Posterior vena cava (tissue), 2 donors: ENCODE measurements at regions not wholly inside any gene's neighbourhood (a gene's known extent, or its start where the extent isn't known, plus 50 kb on each side); places are given as distances from the start of the nearest gene placed in this dataset.

Experiments used
- DNase-seq: peaks from one replicate; pipeline ENCODE4 v3.0.0-alpha.2; 2020; ENCODE audit warnings: low spot score
- intact Hi-C, 2 donors: fragments of 100-400 bp; cut with DNase I; formaldehyde crosslinking; loops; one replicate each; pipeline versions ENCODE4 v1.14.1 to v1.14.2; 2022 to 2023
- donor health status: DM: yes; HTN: yes; CAD: no.
- donor health status: DM: yes; HTN: yes; CAD: no.

GRCh38 chr5:3794611-3795010, 199.0 kb downstream of the IRX1 start:
- DNase-seq: no peak
- intact Hi-C loops: loop anchor here in 1 of 2 donors (5.0 kb wide), 1 partner anchor 937 kb away; no protein-coding TSS in a partner anchor

- intact Hi-C loops: loop anchor here in 1 of 2 donors (2.0 kb wide), 1 partner anchor 16 kb away; no protein-coding TSS in a partner anchor
- no peak for DNase-seq
Measured at GRCh38 chr5:3796736-3797135, 201.1 kb downstream of the IRX1 start.

GRCh38 chr5:3801967-3802366, 206.3 kb downstream of the IRX1 start:
- no peak for DNase-seq
- intact Hi-C loops: loop anchor here in 1 of 2 donors (1.0 kb wide), 1 partner anchor 79 kb away; no protein-coding TSS in a partner anchor

GRCh38 chr5:3809455-3809854, 213.8 kb downstream of the IRX1 start:
- no peak for DNase-seq
- intact Hi-C loops: no loop called here

GRCh38 chr5:3811116-3811515, 215.5 kb downstream of the IRX1 start:
- intact Hi-C loops: no loop called here
- no peak for DNase-seq

GRCh38 chr5:3818624-3819023, 223.0 kb downstream of the IRX1 start:
- DNase-seq: no peak
- intact Hi-C loops: no loop called here

- DNase-seq: no peak
- intact Hi-C loops: no loop called here
Measured at GRCh38 chr5:3825531-3826451, 230.2 kb downstream of the IRX1 start.

GRCh38 chr5:3827624-3828023, 232.0 kb downstream of the IRX1 start:
- intact Hi-C loops: no loop called here
- no peak for DNase-seq

GRCh38 chr5:3828761-3829160, 233.1 kb downstream of the IRX1 start:
- intact Hi-C loops: no loop called here
- DNase-seq: no peak

GRCh38 chr5:3833566-3833965, 237.9 kb downstream of the IRX1 start:
- intact Hi-C loops: no loop called here
- DNase-seq: no peak

GRCh38 chr5:3835811-3836210, 240.2 kb downstream of the IRX1 start:
- intact Hi-C loops: no loop called here

GRCh38 chr5:3836528-3836927, 240.9 kb downstream of the IRX1 start:
- DNase-seq: no peak
- intact Hi-C loops: no loop called here

More at GRCh38 chr5:3835811-3836210, 240.2 kb downstream of the IRX1 start:
- DNase-seq: no peak

GRCh38 chr5:3837506-3837905, 241.9 kb downstream of the IRX1 start:
- intact Hi-C loops: no loop called here
- DNase-seq: no peak

GRCh38 chr5:3839151-3839550, 243.5 kb downstream of the IRX1 start:
- DNase-seq: no peak

GRCh38 chr5:3842591-3842990, 247.0 kb downstream of the IRX1 start:
- no peak for DNase-seq
- intact Hi-C loops: no loop called here

More at GRCh38 chr5:3839151-3839550, 243.5 kb downstream of the IRX1 start:
- intact Hi-C loops: no loop called here

- no peak for DNase-seq
- intact Hi-C loops: no loop called here
Measured at GRCh38 chr5:3843706-3844105, 248.1 kb downstream of the IRX1 start.

- DNase-seq: no peak
- intact Hi-C loops: no loop called here
Measured at GRCh38 chr5:3844266-3844665, 248.6 kb downstream of the IRX1 start.

GRCh38 chr5:3845230-3845629, 249.6 kb downstream of the IRX1 start:
- intact Hi-C loops: no loop called here
- no peak for DNase-seq

GRCh38 chr5:3852161-3852916, 256.7 kb downstream of the IRX1 start:
- intact Hi-C loops: no loop called here
- no peak for DNase-seq

GRCh38 chr5:3853362-3853761, 257.7 kb downstream of the IRX1 start:
- intact Hi-C loops: no loop called here
- DNase-seq: no peak
